ENCODE measurements at regions not wholly inside any gene's neighbourhood (a gene's known extent, or its start where the extent isn't known, plus 50 kb on each side); places are given as distances from the start of the nearest gene placed in this dataset.

DNA sequence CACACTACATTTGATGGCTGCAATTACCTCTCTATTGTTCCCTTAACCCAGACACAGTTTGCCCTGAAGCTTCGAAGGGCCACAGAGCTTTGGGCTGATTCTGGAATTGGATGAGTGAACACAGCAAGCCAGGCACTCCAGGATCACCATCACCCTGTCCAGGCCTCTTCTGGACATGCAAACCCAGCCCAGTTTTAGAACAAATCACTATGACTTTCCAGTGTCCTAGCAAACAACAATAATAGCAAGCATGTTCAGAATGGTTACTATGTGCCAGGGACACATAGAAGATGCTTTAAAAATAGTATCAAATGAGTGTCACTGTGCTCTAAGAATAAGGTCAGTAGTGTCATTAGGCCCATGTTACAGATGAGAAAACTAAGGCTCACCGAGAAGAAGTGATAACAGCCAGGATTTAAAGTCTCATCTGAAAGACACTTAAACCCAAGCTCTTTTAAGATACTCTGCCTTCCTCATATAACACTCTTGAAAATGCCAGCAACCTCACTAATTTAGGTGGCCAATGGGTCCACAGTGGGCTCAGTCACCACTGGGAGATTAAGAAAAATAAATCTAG, 191.7 kb upstream of the STK17B start:
- no peak for DNase-seq

GRCh38 chr2:196365145-196365544, 193.8 kb upstream of the STK17B start:
- DNase-seq = no peak

DNA sequence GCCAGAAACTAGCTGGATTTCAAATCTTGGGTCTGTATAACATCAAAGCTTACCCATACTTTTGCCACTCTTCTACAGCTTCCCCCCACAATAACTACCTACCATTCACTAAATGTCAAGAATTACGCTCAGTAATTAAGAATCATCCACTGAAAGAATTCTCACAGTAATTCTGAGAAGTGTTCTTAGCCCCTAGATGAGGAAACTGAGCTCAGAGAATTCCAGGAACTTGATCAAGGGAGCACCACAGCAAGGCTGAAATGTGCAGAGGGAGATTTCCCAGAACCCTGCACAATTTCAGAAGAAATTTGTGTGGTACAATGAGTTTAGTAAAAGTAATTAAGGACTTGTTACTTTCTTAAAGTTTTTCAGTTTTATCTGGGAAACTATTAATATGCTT, 194.5 kb upstream of the STK17B start:
- no peak for DNase-seq

GRCh38 chr2:196367633-196368032, 196.3 kb upstream of the STK17B start:
- DNase-seq = no peak

- DNase-seq = no peak
Measured at GRCh38 chr2:196368546-196369225, 197.3 kb upstream of the STK17B start.

GRCh38 chr2:196369967-196370366, 198.6 kb upstream of the STK17B start:
- no peak for DNase-seq

DNA sequence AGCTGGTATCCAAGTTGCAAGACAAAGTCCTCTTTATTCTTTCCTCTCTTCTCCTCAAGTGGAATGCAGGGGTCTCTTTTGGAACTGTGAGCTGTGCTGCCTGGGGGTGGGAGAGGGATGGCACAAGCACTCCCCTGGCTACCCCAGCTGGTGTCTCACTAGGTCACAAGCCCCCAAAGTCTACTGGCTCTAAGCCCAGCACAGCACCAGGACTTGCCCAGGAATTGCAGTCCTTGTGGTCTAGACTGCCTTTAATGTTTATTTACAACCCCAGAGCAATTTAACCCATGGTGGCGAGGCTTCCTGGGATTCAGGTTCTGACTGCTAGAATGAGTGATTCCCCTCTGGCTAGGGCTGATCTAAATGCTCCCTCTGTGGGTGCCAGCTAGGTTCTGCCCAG, 199.0 kb upstream of the STK17B start:
- no peak for DNase-seq

GRCh38 chr2:196372276-196372809, 201.0 kb upstream of the STK17B start:
- no peak for DNase-seq

- no peak for DNase-seq
Measured at GRCh38 chr2:196372811-196373664, 201.7 kb upstream of the STK17B start.

DNA sequence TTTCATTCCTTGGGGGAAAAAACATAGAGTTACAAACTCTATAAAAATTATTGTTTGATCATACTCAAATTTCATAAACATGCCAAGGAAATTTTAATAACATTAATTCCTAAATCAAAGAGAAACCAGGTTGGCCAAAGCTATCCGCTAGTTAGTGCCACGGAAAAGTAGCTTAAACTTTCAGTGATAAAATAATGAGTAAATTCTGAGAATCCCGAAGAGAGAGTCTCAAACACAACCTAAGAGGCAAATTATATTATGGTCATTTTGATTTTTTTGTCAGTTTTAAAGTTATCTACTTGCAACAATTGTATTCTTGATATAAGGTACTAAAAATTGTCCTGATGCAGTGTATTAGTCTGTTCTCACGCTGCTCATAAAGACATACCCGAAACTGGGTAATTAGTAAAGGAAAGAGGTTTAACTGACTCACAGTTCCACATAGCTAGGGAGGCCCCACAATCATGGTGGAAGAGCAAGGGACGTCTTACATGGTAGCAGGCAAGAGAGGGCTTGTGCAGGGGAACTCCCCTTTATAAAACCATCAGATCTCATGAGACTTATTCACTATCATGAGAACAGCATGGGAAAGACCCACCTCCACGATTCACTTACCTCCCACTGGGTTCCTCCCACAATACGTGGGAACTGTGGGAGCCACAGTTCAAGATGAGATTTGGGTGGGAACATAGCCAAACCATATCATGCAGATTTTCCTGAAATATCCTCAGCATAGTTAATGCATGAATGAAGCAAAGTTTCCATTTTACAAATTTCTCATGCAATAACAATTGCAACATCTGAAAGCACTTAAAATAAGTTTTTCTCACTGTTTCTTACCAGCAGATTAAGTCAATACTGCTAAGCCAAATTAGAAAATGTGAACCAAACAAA, 205.9 kb upstream of the STK17B start:
- no peak for DNase-seq

DNA sequence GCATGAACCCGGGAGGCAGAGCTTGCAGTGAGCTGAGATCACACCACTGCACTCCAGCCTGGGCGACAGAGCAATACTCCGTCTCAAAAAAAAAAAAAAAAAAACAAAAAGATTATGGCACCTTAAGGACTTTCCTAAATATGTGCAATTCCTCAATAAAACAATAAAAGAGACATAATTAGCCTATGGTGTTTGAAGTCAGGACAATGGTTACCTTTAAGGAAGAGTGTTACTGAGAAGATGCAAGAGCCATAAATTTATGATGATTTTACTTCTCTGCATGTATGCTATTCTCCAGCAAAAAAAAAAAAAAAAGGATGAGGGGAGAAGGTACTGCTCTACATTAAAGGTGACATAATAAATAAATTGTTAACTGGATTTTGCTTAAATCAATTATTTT, 208.2 kb upstream of the STK17B start:
- DNase-seq = no peak

GRCh38 chr2:196380098-196380497, 208.7 kb upstream of the STK17B start:
- no peak for DNase-seq

GRCh38 chr2:196380575-196380974, 209.2 kb upstream of the STK17B start:
- DNase-seq = no peak

- no peak for DNase-seq
Measured at GRCh38 chr2:196381464-196381863, 210.1 kb upstream of the STK17B start.

GRCh38 chr2:196383799-196384198, 212.4 kb upstream of the STK17B start:
- no peak for DNase-seq

- no peak for DNase-seq
Measured at GRCh38 chr2:196384729-196385128, 213.4 kb upstream of the STK17B start.

GRCh38 chr2:196389670-196390069, 218.3 kb upstream of the STK17B start:
- no peak for DNase-seq

GRCh38 chr2:196390243-196391148, 219.1 kb upstream of the STK17B start:
- no peak for DNase-seq

GRCh38 chr2:196391149-196391479, 219.7 kb upstream of the STK17B start:
- DNase-seq = no peak

DNA sequence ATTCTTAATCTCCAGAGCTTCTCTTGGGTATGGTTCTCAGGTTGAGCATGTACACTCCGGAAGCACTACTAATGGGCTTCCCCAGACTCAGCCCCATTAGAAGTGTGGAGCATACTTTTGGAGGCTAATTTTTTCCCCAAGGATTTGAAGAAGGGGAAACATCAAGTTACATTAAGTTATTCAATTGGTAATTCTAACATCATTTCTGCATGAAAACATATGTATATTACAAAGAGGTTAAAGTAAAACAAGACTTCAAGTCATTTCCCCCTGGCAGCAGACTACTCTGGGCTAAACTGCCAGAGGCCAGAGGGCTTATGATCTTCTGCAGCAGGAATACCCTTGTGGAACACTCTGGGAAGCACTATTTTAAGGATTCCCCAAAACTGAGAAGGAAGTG, 227.7 kb upstream of the STK17B start:
- DNase-seq = no peak

Measured in NCI-H1105 treated with DMSO at 0.1 percent for 48 hours (cell line).